ENCODE measurements at regions not wholly inside any gene's neighbourhood (a gene's known extent, or its start where the extent isn't known, plus 50 kb on each side); places are given as distances from the start of the nearest gene placed in this dataset.

GRCh38 chr6:92297101-92297500, 1122.3 kb downstream of the EPHA7 start:
- no peak for TF ChIP-seq CTCF (IDR thresholded peaks at IDR 0.05; ENCODE audit: low read length)
- no peak for TF ChIP-seq EZH2phosphoT487 (IDR thresholded peaks at IDR 0.05; ENCODE audit: low read length)
- TF ChIP-seq EZH2 (optimal IDR thresholded peaks at IDR 0.05; ENCODE audit: low read depth, low read length): no peak

Data from MM.1S (cell line).